Thyroid gland (tissue), 4 donors: ENCODE measurements at regions not wholly inside any gene's neighbourhood (a gene's known extent, or its start where the extent isn't known, plus 50 kb on each side); places are given as distances from the start of the nearest gene placed in this dataset.

Experiments used
- POLR2A ChIP-seq, 2 donors: fragments of 450-650 bp; IDR thresholded peaks; one replicate each; pipeline ENCODE4 v1.6.1; 2017; ENCODE audit warnings: antibody characterized with exemption in 2 of 2, mild to moderate bottlenecking in 2 of 2, moderate library complexity in 1 of 2
- TF ChIP-seq, protein P1 (sequence below), 6 experiments: fragments of 200-600 bp in 3 of 6; fragments of 450-650 bp in 3 of 6; sonication (generic) in 3 of 6; IDR thresholded peaks; one replicate each; pipeline ENCODE4 v1.5.1; 2016 to 2019; ENCODE audit warnings: antibody characterized with exemption in 6 of 6, mild to moderate bottlenecking in 2 of 6, inconsistent platforms in 1 of 6, moderate library complexity in 1 of 6

DNA sequence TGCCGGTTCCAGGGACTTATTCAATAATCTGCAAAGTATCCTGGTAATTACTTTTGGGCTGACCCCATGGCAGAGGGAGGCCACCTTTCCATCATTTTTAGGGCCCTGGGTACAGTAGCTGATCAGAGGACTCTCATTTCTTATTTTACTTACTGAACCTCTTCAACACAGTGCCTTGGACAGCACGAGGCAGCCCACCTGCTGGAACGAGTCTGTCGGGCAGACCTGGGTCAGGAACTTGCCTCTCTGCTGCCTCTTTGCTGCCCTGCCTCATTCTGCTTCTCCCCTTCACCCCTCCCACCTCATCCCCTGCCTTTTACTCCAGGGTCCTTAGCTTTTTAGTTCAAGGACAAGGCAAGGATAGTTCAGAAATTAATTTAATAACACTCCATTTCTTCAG, 204.5 kb downstream of the CSNK2A3 start:
- TF ChIP-seq, protein P1, sequence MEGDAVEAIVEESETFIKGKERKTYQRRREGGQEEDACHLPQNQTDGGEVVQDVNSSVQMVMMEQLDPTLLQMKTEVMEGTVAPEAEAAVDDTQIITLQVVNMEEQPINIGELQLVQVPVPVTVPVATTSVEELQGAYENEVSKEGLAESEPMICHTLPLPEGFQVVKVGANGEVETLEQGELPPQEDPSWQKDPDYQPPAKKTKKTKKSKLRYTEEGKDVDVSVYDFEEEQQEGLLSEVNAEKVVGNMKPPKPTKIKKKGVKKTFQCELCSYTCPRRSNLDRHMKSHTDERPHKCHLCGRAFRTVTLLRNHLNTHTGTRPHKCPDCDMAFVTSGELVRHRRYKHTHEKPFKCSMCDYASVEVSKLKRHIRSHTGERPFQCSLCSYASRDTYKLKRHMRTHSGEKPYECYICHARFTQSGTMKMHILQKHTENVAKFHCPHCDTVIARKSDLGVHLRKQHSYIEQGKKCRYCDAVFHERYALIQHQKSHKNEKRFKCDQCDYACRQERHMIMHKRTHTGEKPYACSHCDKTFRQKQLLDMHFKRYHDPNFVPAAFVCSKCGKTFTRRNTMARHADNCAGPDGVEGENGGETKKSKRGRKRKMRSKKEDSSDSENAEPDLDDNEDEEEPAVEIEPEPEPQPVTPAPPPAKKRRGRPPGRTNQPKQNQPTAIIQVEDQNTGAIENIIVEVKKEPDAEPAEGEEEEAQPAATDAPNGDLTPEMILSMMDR (IDR thresholded peaks at IDR 0.05): no peak
- no peak for TF ChIP-seq POLR2A (IDR thresholded peaks at IDR 0.05)
